ENCODE measurements at regions not wholly inside any gene's neighbourhood (a gene's known extent, or its start where the extent isn't known, plus 50 kb on each side); places are given as distances from the start of the nearest gene placed in this dataset.

GRCh38 chr5:18749763-18750162 lies 1115.5 kb downstream of the TAF11L14 start:
- TF ChIP-seq POLR2A (IDR thresholded peaks at IDR 0.05) (no peak), CTCF (IDR thresholded peaks at IDR 0.05) (no peak)
- no peak for DNase-seq

GRCh38 chr5:18752317-18752716 lies 1118.1 kb downstream of the TAF11L14 start:
- Histone ChIP-seq H3K36me3 (no peaks in the 10 kb centered on the region), H3K4me1 (no peaks in the 10 kb centered on the region), H3K27me3 (no peaks in the 10 kb centered on the region), H3K9me3 (no peaks in the 10 kb centered on the region), H3K4me3 (no peak overlapping the region), H3K27ac (no peak overlapping the region)
- DNase-seq, result no peak
- intact Hi-C loops (cut with DNase I; ENCODE audit: low total_unique reads), result no loop called here
- TF ChIP-seq CTCF (IDR thresholded peaks at IDR 0.05) (no peak), POLR2A (IDR thresholded peaks at IDR 0.05) (no peak)

More at GRCh38 chr5:18749763-18750162, 1115.5 kb downstream of the TAF11L14 start:
- no peaks in the 10 kb centered on the region for H3K36me3 ChIP-seq
- no peak overlapping the region for H3K27ac ChIP-seq
- intact Hi-C loops (cut with DNase I; ENCODE audit: low total_unique reads), result no loop called here
- H3K4me1 ChIP-seq, result no peaks in the 10 kb centered on the region
- H3K9me3 ChIP-seq, result no peaks in the 10 kb centered on the region
- H3K4me3 ChIP-seq, result no peak overlapping the region
- no peaks in the 10 kb centered on the region for H3K27me3 ChIP-seq

- H3K36me3 ChIP-seq, result no peaks in the 10 kb centered on the region
- H3K27me3 ChIP-seq, result no peaks in the 10 kb centered on the region
- TF ChIP-seq POLR2A (IDR thresholded peaks at IDR 0.05), result no peak
- H3K9me3 ChIP-seq, result no peaks in the 10 kb centered on the region
- H3K27ac ChIP-seq, result no peak overlapping the region
- no peaks in the 10 kb centered on the region for H3K4me1 ChIP-seq
- no peak overlapping the region for H3K4me3 ChIP-seq
- DNase-seq, result no peak
- intact Hi-C loops (cut with DNase I; ENCODE audit: low total_unique reads), result no loop called here
These were observed 1119.9 kb downstream of the TAF11L14 start for GRCh38 chr5:18754201-18754600.

- H3K27ac ChIP-seq, result no peak overlapping the region
- H3K4me1 ChIP-seq, result no peaks in the 10 kb centered on the region
- no peaks in the 10 kb centered on the region for H3K27me3 ChIP-seq
- no peak for DNase-seq
- H3K4me3 ChIP-seq, result no peak overlapping the region
- H3K36me3 ChIP-seq, result no peaks in the 10 kb centered on the region
- intact Hi-C loops (cut with DNase I; ENCODE audit: low total_unique reads), result no loop called here
- H3K9me3 ChIP-seq, result no peaks in the 10 kb centered on the region
- TF ChIP-seq CTCF (IDR thresholded peaks at IDR 0.05), result no peak
- TF ChIP-seq POLR2A (IDR thresholded peaks at IDR 0.05), result no peak
These were observed 1127.5 kb downstream of the TAF11L14 start for GRCh38 chr5:18761801-18762200.

- no peaks in the 10 kb centered on the region for H3K27me3 ChIP-seq
These were observed 1129.9 kb downstream of the TAF11L14 start for GRCh38 chr5:18764161-18764560.

More at GRCh38 chr5:18764161-18764560, 1129.9 kb downstream of the TAF11L14 start:
- no peak for DNase-seq
- Histone ChIP-seq H3K4me1 (no peaks in the 10 kb centered on the region), H3K36me3 (no peaks in the 10 kb centered on the region), H3K27ac (no peak overlapping the region), H3K4me3 (no peak overlapping the region), H3K9me3 (no peaks in the 10 kb centered on the region)
- TF ChIP-seq POLR2A (IDR thresholded peaks at IDR 0.05) (no peak), CTCF (IDR thresholded peaks at IDR 0.05) (no peak)
- intact Hi-C loops (cut with DNase I; ENCODE audit: low total_unique reads), result no loop called here

Measured in uterus (tissue), 3 donors.